CD4-positive, alpha-beta T cell (primary cell): ENCODE measurements at regions not wholly inside any gene's neighbourhood (a gene's known extent, or its start where the extent isn't known, plus 50 kb on each side); places are given as distances from the start of the nearest gene placed in this dataset.
"Not testable (repeated sequence)": the region's sequence is repeated elsewhere in the genome, so short reads cannot be mapped to it uniquely, and the experiment has no call there.

Source experiments
- ATAC-seq: fragments of 200-7000 bp; cut with Tn5 transposase; one replicate; pipeline ENCODE4 v1.10.0; 2022; ENCODE audit warnings: mild to moderate bottlenecking; ENCODE audit not compliant: poor library complexity
- CTCF ChIA-PET: fragments of 350-600 bp; sonication (Branson Sonifier 250); formaldehyde crosslinking; loops from one replicate; lab custom pipeline; 2021; ENCODE audit warnings: antibody characterized with exemption, inconsistent platforms; lab: Charles Lee
- POLR2A ChIA-PET: fragments of 350-600 bp; sonication (Branson Sonifier 250); formaldehyde crosslinking; loops from one replicate; lab custom pipeline; 2021; ENCODE audit warnings: antibody characterized with exemption, inconsistent platforms; lab: Charles Lee
- DNase-seq, 14 experiments: peaks; one replicate each; pipeline ENCODE4 v3.0.0-alpha.2; 2013 to 2020; ENCODE audit warnings: mixed read lengths in 2 of 14
- H3K27ac ChIP-seq, 2 donors: one replicate each; pipeline versions ENCODE4 v1.5.1 to v1.7.0; 2013; ENCODE audit warnings: low read length in 2 of 2, low read depth in 1 of 2, mild to moderate bottlenecking in 1 of 2
- H3K27me3 ChIP-seq, 2 experiments: 1 replicate in 1 of 2; 2 replicates in 1 of 2; pipeline versions ENCODE4 v1.6.1 to v1.7.0; 2013; ENCODE audit warnings: low read length in 2 of 2, control low read depth in 1 of 2, mild to moderate bottlenecking in 1 of 2, moderate library complexity in 1 of 2; ENCODE audit not compliant: insufficient read depth in 2 of 2, control insufficient read depth in 1 of 2
- H3K36me3 ChIP-seq: one replicate; pipeline ENCODE4 v1.6.1; 2013; ENCODE audit warnings: low read length, control low read depth; ENCODE audit not compliant: insufficient read depth
- H3K4me1 ChIP-seq: one replicate; pipeline ENCODE4 v1.6.1; 2013; ENCODE audit warnings: low read length, control low read depth; ENCODE audit not compliant: insufficient read depth
- H3K4me3 ChIP-seq: one replicate; pipeline ENCODE4 v1.5.1; 2013; ENCODE audit warnings: mild to moderate bottlenecking, low read length, moderate library complexity
- H3K9me3 ChIP-seq, 2 experiments: 1 replicate in 1 of 2; 2 replicates in 1 of 2; pipeline versions ENCODE4 v1.6.1 to v1.7.0; 2013; ENCODE audit warnings: low read length in 2 of 2, mild to moderate bottlenecking in 2 of 2, control low read depth in 1 of 2, moderate library complexity in 1 of 2; ENCODE audit not compliant: control insufficient read depth in 1 of 2, insufficient read depth in 1 of 2
- H3K27ac Mint-ChIP-seq: one replicate; pipeline ENCODE4 v1.8.0; 2020; ENCODE audit warnings: mixed read lengths
- H3K27me3 Mint-ChIP-seq: one replicate; pipeline ENCODE4 v1.8.0; 2021; ENCODE audit warnings: mixed read lengths
- H3K36me3 Mint-ChIP-seq: one replicate; pipeline ENCODE4 v1.8.0; 2021; ENCODE audit warnings: low read depth, mixed read lengths
- H3K4me1 Mint-ChIP-seq: one replicate; pipeline ENCODE4 v1.8.0; 2021; ENCODE audit warnings: low read depth, mixed read lengths
- H3K4me3 Mint-ChIP-seq: one replicate; pipeline ENCODE4 v1.8.0; 2020; ENCODE audit warnings: mild to moderate bottlenecking, mixed read lengths
- H3K9me3 Mint-ChIP-seq: one replicate; pipeline ENCODE4 v1.8.0; 2020; ENCODE audit warnings: mixed read lengths
- CTCF ChIP-seq: fragments of 200-600 bp; IDR thresholded peaks from one replicate; pipeline ENCODE4 v1.8.0; 2022; ENCODE audit warnings: antibody characterized with exemption, mild to moderate bottlenecking
- intact Hi-C, 2 experiments: fragments of 100-400 bp; cut with DNase I in 1 of 2; cut with micrococcal nuclease in 1 of 2; formaldehyde crosslinking; loops; one replicate each; pipeline versions ENCODE4 v1.15.1 to v1.9.0; 2023 to 2025; cut with DNase I, micrococcal nuclease

- ChIA-PET POLR2A (no interaction called here), CTCF (no interaction called here)
- no peaks in the 10 kb centered on the region for H3K4me1 ChIP-seq
- H3K4me3 Mint-ChIP-seq: no peak overlapping the region
- no peaks in the 10 kb centered on the region for H3K27me3 ChIP-seq
- TF ChIP-seq CTCF: no peak
- no peak overlapping the region for H3K27ac ChIP-seq
- no peak for DNase-seq
- no peak for ATAC-seq
- no peaks in the 10 kb centered on the region for H3K9me3 Mint-ChIP-seq
- H3K36me3 ChIP-seq: no peaks in the 10 kb centered on the region
- H3K27ac Mint-ChIP-seq: no peak overlapping the region
- peaks cover 0 to 3% of the 10 kb centered on the region in 2 experiments for H3K9me3 ChIP-seq
- no peaks in the 10 kb centered on the region for H3K36me3 Mint-ChIP-seq
- H3K27me3 Mint-ChIP-seq: peaks cover 11% of the 10 kb centered on the region
- intact Hi-C loops: no loop called here
- H3K4me3 ChIP-seq: no peak overlapping the region
- H3K4me1 Mint-ChIP-seq: no peaks in the 10 kb centered on the region
Measured at GRCh38 chr9:124139001-124139400, 118.7 kb upstream of the NEK6 start.

- TF ChIP-seq CTCF: no peak
- DNase-seq (no peak), ATAC-seq (no peak)
- Histone ChIP-seq H3K4me3 (no peak overlapping the region), H3K27me3 (no peaks in the 10 kb centered on the region), H3K27ac (no peak overlapping the region), H3K9me3 (peaks cover 0 to 3% of the 10 kb centered on the region in 2 experiments), H3K36me3 (no peaks in the 10 kb centered on the region), H3K4me1 (no peaks in the 10 kb centered on the region)
- intact Hi-C loops: no loop called here
- Mint-ChIP-seq H3K4me3 (no peak overlapping the region), H3K4me1 (no peaks in the 10 kb centered on the region), H3K27me3 (peaks cover 8% of the 10 kb centered on the region), H3K36me3 (no peaks in the 10 kb centered on the region), H3K27ac (no peak overlapping the region), H3K9me3 (no peaks in the 10 kb centered on the region)
- ChIA-PET CTCF (no interaction called here), POLR2A (no interaction called here)
Measured at GRCh38 chr9:124140941-124141568, 116.7 kb upstream of the NEK6 start.

DNA sequence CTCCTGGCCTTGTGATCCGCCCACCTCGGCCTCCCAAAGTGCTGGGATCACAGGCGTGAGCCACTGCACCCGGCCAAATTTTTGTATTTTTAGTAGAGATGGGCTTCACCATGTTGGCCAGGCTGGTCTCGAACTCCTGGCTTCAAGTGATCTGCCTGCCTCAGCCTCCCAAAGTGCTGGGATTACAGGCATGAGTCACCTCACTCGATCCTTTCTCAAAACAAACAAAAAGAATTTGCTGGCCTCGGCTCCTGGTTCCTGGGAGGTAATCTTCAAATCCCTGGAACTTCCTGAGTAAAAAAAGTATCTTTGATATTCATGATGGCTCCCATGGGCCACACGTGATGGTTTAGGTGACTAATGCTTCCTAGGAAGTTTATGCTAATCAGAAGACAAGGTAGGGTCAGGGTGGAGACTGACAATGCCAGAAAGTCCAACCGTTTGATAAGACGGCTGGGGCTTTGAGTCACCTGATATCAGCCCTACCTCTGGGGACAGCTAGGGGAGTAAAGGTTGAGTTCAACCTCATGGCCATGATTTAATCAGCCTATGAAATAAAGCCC is 113.1 kb upstream of the NEK6 start:
- CTCF ChIA-PET: interaction anchor here (0.6 kb wide), 1 partner anchor 26 kb away, joined by 4 read pairs; no protein-coding TSS in a partner anchor
- H3K9me3 ChIP-seq, H3K36me3 Mint-ChIP-seq, H3K36me3 ChIP-seq, ATAC-seq, H3K27ac ChIP-seq, H3K27ac Mint-ChIP-seq, H3K4me1 ChIP-seq, H3K9me3 Mint-ChIP-seq, H3K27me3 ChIP-seq, POLR2A ChIA-PET, DNase-seq, H3K4me3 ChIP-seq, intact Hi-C loops, H3K27me3 Mint-ChIP-seq, H3K4me1 Mint-ChIP-seq, H3K4me3 Mint-ChIP-seq: not testable (repeated sequence)
